Activated naive CD8-positive, alpha-beta T cell treated with anti-CD3 and anti-CD28 coated beads for 36 hours (primary cell): ENCODE measurements at regions not wholly inside any gene's neighbourhood (a gene's known extent, or its start where the extent isn't known, plus 50 kb on each side); places are given as distances from the start of the nearest gene placed in this dataset.

Source experiments
- DNase-seq: peaks from one replicate; pipeline ENCODE4 v3.0.0; 2021
- H3K27ac Mint-ChIP-seq: one replicate; pipeline ENCODE4 v1.8.0; 2022; ENCODE audit warnings: mild to moderate bottlenecking, moderate library complexity, mixed read lengths
- H3K27me3 Mint-ChIP-seq: one replicate; pipeline ENCODE4 v1.8.0; 2022; ENCODE audit warnings: mild to moderate bottlenecking, mixed read lengths
- H3K36me3 Mint-ChIP-seq: one replicate; pipeline ENCODE4 v1.8.0; 2021; ENCODE audit warnings: mild to moderate bottlenecking, mixed read lengths
- H3K4me1 Mint-ChIP-seq: one replicate; pipeline ENCODE4 v1.8.0; 2021; ENCODE audit warnings: mixed read lengths
- H3K4me3 Mint-ChIP-seq: one replicate; pipeline ENCODE4 v1.8.0; 2022; ENCODE audit warnings: mild to moderate bottlenecking, moderate library complexity, mixed read lengths
- H3K9me3 Mint-ChIP-seq: one replicate; pipeline ENCODE4 v1.8.0; 2022; ENCODE audit warnings: mixed read lengths

GRCh38 chr1:192104852-192105251, 53.4 kb upstream of the RGS18 start:
- H3K9me3 Mint-ChIP-seq: peaks cover 3% of the 10 kb centered on the region
- H3K27ac Mint-ChIP-seq: no peak overlapping the region
- no peak for DNase-seq
- H3K27me3 Mint-ChIP-seq: no peaks in the 10 kb centered on the region
- no peaks in the 10 kb centered on the region for H3K36me3 Mint-ChIP-seq
- no peak overlapping the region for H3K4me3 Mint-ChIP-seq
- no peaks in the 10 kb centered on the region for H3K4me1 Mint-ChIP-seq

GRCh38 chr1:192108161-192108560, 50.1 kb upstream of the RGS18 start:
- no peak overlapping the region for H3K27ac Mint-ChIP-seq
- H3K27me3 Mint-ChIP-seq: no peaks in the 10 kb centered on the region
- no peaks in the 10 kb centered on the region for H3K9me3 Mint-ChIP-seq
- no peaks in the 10 kb centered on the region for H3K4me1 Mint-ChIP-seq
- no peak overlapping the region for H3K4me3 Mint-ChIP-seq
- DNase-seq: no peak
- no peaks in the 10 kb centered on the region for H3K36me3 Mint-ChIP-seq
